HG02970 (cell line): ENCODE measurements at regions not wholly inside any gene's neighbourhood (a gene's known extent, or its start where the extent isn't known, plus 50 kb on each side); places are given as distances from the start of the nearest gene placed in this dataset.
"Not testable (repeated sequence)": the region's sequence is repeated elsewhere in the genome, so short reads cannot be mapped to it uniquely, and the experiment has no call there.

Experiments used
- ATAC-seq: cut with Tn5 transposase; IDR thresholded peaks from one replicate; pipeline ENCODE4 v1.9.1; 2021; ENCODE audit warnings: mild to moderate bottlenecking, moderate library complexity, moderate number of reproducible peaks; ENCODE audit not compliant: unreplicated experiment, low FRiP score

GRCh38 chr6:27747637-27748036 is 164.6 kb downstream of the OR2B2 start:
- no peak for ATAC-seq

GRCh38 chr6:27746860-27747259 is 165.3 kb downstream of the OR2B2 start:
- not testable (repeated sequence) for ATAC-seq

- no peak for ATAC-seq
Measured at GRCh38 chr6:27743787-27744186, 168.4 kb downstream of the OR2B2 start.

- ATAC-seq: no peak
Measured at GRCh38 chr6:27742833-27743573, 169.2 kb downstream of the OR2B2 start.

GRCh38 chr6:27739902-27740301 is 172.3 kb downstream of the OR2B2 start:
- not testable (repeated sequence) for ATAC-seq

- ATAC-seq: no peak
Measured at GRCh38 chr6:27736686-27737085, 175.5 kb downstream of the OR2B2 start.

GRCh38 chr6:27728442-27728841 is 183.8 kb downstream of the OR2B2 start:
- ATAC-seq: no peak

GRCh38 chr6:27726619-27727023 is 185.6 kb downstream of the OR2B2 start:
- ATAC-seq: no peak

- ATAC-seq: no peak
Measured at GRCh38 chr6:27720607-27721580, 191.3 kb downstream of the OR2B2 start.

- ATAC-seq: not testable (repeated sequence)
Measured at GRCh38 chr6:27719039-27719438, 193.2 kb downstream of the OR2B2 start.

- no peak for ATAC-seq
Measured at GRCh38 chr6:27706431-27706830, 205.8 kb downstream of the OR2B2 start.

- ATAC-seq: no peak
Measured at GRCh38 chr6:27700337-27700736, 211.9 kb downstream of the OR2B2 start.

- ATAC-seq: no peak
Measured at GRCh38 chr6:27694547-27694874, 217.7 kb downstream of the OR2B2 start.

GRCh38 chr6:27693766-27694546 is 218.2 kb downstream of the OR2B2 start:
- no peak for ATAC-seq

GRCh38 chr6:27692133-27692532 is 219.2 kb upstream of the ZNF184 start:
- ATAC-seq: not testable (repeated sequence)

GRCh38 chr6:27688014-27688586 is 215.2 kb upstream of the ZNF184 start:
- peak; percentile 40 for ATAC-seq

- peak; percentile 49 for ATAC-seq
Measured at GRCh38 chr6:27687154-27688013, 214.5 kb upstream of the ZNF184 start.

- ATAC-seq: no peak
Measured at GRCh38 chr6:27685279-27685678, 212.4 kb upstream of the ZNF184 start.
